HG03097 (cell line): ENCODE measurements at regions not wholly inside any gene's neighbourhood (a gene's known extent, or its start where the extent isn't known, plus 50 kb on each side); places are given as distances from the start of the nearest gene placed in this dataset.
"Not testable (repeated sequence)": the region's sequence is repeated elsewhere in the genome, so short reads cannot be mapped to it uniquely, and the experiment has no call there.

Experiments
- ATAC-seq: cut with Tn5 transposase; IDR thresholded peaks from one replicate; pipeline ENCODE4 v1.9.1; 2021; ENCODE audit not compliant: unreplicated experiment, low FRiP score

DNA sequence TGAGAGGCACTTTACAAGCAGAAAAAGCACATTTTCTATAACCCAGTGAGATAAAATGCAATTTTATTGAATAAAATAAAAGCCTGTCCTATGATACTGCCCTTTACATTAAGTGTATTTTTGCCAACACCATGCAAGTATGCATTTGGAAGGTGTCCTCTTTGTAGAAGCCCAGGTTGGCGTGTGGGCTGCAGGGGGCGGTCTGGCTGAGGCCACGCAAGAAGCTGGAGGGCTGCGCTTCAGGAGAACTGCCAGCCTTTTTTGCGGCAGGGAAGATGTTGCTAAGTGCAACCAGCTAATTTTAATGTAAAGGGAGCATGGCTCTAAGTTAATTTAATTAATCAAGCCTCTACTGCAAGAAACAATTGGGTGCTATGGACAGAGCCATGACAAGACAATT lies 562.8 kb upstream of the SALL3 start:
- ATAC-seq, result no peak

DNA sequence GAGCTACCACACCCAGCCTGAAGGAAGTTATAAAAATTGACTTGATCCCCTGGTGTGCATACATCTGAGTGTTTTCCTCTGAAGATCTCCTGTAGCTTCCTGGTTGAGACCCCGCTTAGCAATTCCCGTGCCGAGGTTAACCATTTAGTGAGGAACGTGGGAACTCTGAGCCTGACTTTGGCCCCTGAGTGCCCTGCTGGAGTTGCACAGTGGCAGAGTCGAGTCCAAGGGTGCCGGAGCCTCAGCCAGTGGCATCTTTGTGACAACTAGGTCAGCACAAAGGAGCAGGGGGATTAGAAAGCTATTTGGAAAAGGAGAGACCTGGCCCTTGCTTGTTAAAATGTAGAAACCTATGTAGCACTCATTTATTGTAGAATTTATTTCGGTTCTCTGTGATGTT lies 561.2 kb upstream of the SALL3 start:
- no peak for ATAC-seq

DNA sequence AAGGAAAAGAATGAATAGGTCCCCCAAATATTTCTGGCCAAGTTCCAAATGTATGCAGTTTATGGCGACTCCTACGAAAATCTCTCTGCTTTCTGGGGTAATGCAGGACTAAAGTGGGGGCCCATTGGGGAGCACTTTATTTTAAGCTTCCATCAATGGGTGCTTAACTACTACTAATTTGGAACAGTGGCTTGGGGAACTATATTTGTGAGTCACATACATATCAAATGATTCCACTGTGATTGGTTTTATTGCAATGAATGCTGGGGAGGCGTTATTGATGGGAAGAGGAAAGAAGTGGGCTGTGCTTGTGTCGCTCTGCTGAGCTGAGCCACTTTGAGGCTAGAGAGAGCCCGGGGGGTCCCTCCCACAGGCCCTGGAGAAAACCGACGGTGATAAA lies 560.4 kb upstream of the SALL3 start:
- no peak for ATAC-seq

- no peak for ATAC-seq
Observed at GRCh38 chr18:78420116-78420515, 559.5 kb upstream of the SALL3 start.

- ATAC-seq, result no peak
Observed at GRCh38 chr18:78421392-78421791, 558.2 kb upstream of the SALL3 start.

GRCh38 chr18:78422336-78422735 lies 557.3 kb upstream of the SALL3 start:
- ATAC-seq, result no peak

DNA sequence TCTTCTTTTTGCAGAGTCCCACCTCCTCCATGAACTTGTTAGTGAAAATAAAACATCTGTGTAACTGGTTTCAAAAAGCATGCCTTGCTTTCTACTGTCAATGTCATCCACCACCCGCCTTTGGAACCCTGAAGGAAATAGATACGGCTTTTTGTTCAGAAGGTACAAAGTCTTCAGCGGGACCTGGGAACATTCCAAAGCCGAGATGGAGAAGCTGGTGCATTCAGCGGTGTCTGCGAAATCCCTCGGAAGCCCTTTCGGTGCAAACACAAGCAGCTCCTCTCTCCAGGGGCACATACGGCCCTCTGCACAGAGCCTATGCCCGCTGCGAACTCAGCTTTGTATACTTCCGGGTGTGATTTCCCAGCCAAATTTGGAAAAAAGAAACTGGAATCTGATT lies 555.8 kb upstream of the SALL3 start:
- no peak for ATAC-seq

GRCh38 chr18:78424403-78425018 lies 555.1 kb upstream of the SALL3 start:
- no peak for ATAC-seq

DNA sequence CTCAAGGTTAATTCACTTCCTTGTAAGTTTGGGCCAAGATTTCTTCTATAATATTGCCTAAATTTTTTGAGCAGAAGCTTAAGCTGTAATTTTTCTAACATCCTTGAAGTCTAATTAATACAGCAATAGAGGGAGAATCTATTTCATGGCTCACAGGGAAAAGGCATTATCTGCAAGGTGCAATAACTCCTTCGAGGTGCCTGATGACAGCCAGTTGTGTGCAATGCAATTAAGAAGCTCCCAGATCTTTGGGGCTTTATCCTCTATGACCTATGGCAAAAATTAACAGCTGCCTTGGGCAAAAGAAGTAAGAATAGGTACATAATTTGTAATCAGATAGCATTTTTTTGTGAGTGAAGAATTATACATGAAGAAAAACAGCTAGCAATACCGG lies 554.6 kb upstream of the SALL3 start:
- no peak for ATAC-seq

DNA sequence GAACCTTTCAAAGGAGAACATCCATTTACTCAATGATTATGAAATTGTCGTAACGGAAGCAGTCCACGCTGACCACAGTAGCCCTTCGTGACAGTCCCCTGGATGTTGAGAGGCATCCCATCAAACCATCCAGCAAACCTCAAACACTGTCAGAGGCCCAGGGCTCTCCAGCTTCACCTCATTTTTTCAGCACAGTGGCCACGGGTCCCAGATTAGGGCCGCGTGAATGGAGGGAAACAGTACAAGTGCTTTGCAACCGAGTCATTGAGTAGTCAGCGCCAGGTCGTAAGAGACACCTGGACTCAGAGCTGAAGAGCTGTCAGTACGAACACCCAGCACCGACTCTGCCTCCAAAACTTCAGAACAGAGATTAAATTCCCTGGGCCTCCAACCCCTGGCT lies 552.5 kb upstream of the SALL3 start:
- ATAC-seq, result no peak

- ATAC-seq, result no peak
Observed at GRCh38 chr18:78429127-78430108, 550.2 kb upstream of the SALL3 start.

DNA sequence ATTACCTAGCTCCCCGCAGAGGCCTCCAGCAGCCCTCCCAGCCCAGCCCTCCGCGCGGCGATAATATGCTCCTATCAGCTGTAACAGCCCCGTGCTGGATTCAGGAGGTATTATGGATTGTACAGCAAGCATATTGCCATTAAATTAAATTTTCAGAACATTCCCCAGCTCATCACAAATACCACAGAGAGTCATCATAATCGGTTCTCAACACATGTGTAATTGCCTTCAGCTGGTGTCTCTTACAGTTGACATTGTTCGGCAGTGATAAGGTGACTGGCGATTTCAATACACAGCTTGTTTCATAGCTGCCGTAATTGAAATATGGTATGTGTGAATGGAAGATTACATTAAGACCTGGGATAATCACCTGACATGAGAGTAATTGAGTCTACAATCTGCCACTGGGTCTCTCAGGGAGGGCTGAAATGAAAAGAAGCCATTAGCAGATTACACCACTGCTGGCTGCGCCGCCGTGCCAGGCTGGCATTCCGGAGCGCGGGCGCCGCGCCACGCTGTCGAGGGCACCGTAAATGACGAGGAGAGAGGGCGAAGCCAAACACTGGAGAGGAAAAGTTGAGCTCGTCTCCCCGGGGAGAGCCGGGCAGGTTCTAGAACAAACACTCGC lies 549.4 kb upstream of the SALL3 start:
- no peak for ATAC-seq

GRCh38 chr18:78431606-78432005 lies 548.0 kb upstream of the SALL3 start:
- ATAC-seq, result no peak

- ATAC-seq, result no peak
Observed at GRCh38 chr18:78433562-78433961, 546.1 kb upstream of the SALL3 start.

DNA sequence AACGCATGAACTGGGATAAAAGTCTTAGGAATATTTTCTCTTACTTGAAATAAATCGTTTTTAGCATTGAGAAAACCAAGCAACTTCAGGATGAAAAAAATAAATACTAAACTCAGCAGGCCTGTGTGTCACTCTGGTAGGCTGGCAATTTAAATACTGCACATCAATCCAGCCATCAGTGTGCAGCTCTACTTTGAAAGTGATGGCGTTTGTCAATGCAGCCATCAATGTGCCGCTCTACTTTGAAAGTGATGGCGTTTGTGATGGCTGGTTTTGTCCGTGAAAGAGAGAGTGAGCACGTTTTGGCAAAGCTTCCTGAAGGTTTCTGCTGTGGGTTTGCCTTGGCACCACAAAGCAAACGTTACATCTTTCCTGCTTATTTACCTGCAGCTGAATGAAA lies 543.5 kb upstream of the SALL3 start:
- ATAC-seq, result no peak

GRCh38 chr18:78438235-78438634 lies 541.4 kb upstream of the SALL3 start:
- not testable (repeated sequence) for ATAC-seq

GRCh38 chr18:78445880-78446279 lies 533.7 kb upstream of the SALL3 start:
- ATAC-seq, result no peak

DNA sequence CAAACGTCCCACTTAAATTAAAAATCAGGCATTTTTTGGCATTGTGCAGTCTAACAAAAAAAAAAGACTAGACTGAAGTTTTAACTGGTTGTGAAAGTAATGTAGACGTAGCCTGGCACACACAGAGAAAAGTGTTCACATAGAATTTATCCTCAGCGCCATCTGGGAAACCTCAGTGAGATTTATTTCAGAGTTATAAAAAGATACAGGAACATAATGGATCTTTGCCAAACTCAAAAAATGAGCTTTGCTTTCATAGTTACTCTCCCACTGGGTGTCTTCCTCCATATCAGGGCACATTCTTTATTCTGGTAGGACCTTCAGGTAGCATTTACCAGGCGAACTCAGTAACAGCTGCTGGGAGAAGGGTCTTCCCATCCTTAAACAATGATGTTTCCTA lies 532.4 kb upstream of the SALL3 start:
- no peak for ATAC-seq

GRCh38 chr18:78448106-78448505 lies 531.5 kb upstream of the SALL3 start:
- no peak for ATAC-seq

- ATAC-seq, result no peak
Observed at GRCh38 chr18:78448591-78448990, 531.0 kb upstream of the SALL3 start.

DNA sequence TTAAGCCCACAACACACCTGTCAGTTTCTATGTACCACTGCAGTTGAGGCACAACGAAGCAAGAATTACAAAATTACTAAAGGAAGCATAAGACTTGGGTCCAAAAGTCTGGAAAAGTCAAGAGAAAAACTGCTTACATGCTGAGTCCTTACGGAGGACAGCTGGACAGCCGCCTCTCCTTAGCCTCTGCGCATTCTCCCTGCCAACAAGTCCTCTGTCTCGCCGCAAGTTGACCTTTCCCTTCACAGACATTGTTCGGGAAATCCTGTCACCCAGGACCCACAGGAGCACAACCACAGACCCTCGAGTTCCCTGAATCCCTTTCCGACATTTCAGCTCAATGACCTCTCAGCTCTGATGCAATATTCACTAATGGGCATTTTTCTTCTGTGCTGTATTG lies 525.4 kb upstream of the SALL3 start:
- no peak for ATAC-seq

DNA sequence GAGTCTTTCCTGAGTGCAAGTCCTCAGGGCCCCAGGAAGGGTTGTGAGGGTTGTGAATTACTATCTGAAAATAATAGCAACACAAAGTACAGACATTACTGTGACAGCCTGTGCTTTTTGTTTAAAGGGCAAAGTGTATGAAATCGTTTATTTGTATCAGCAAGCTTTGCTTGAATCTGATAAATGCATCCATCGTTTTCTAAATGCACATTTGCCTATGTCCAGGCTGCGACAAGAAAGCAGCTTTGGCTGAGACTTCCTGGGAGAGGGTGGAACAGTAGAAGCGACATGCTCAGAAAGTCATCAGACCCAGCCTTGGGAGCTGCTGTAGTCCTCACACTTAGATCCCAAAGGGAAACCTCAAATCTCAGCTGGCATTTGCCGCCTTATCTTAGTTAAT lies 524.2 kb upstream of the SALL3 start:
- ATAC-seq, result no peak
